Vagina (tissue), 2 donors: ENCODE measurements at regions not wholly inside any gene's neighbourhood (a gene's known extent, or its start where the extent isn't known, plus 50 kb on each side); places are given as distances from the start of the nearest gene placed in this dataset.

ENCODE experiments used
- DNase-seq, 2 donors: peaks; one replicate each; pipeline ENCODE4 v3.0.0-alpha.2; 2017; ENCODE audit errors: extremely low spot score in 2 of 2
- H3K27ac ChIP-seq: fragments of 200-600 bp; sonication (generic); one replicate; pipeline ENCODE4 v1.5.1; 2019
- H3K27me3 ChIP-seq: fragments of 200-600 bp; sonication (generic); one replicate; pipeline ENCODE4 v1.5.1; 2019
- H3K36me3 ChIP-seq, 2 donors: fragments of 200-600 bp; sonication (generic); one replicate each; pipeline ENCODE4 v1.5.1; 2017 to 2019
- H3K4me1 ChIP-seq: fragments of 200-600 bp; sonication (generic); one replicate; pipeline ENCODE4 v1.5.1; 2019
- H3K4me3 ChIP-seq, 2 donors: fragments of 200-600 bp; sonication (generic); 1 replicate in 1 of 2; 2 replicates in 1 of 2; pipeline ENCODE4 v1.5.1; 2016 to 2019
- H3K9me3 ChIP-seq: fragments of 200-600 bp; sonication (generic); one replicate; pipeline ENCODE4 v1.5.1; 2019
- POLR2A ChIP-seq, 2 donors: fragments of 450-650 bp; IDR thresholded peaks; one replicate each; pipeline ENCODE4 v1.6.1; 2017; ENCODE audit warnings: antibody characterized with exemption in 2 of 2, mild to moderate bottlenecking in 2 of 2, moderate library complexity in 2 of 2
- POLR2AphosphoS5 ChIP-seq, 2 donors: sonication (generic); formaldehyde crosslinking; IDR thresholded peaks; one replicate each; pipeline ENCODE4 v1.9.0; 2017; ENCODE audit warnings: antibody characterized with exemption in 2 of 2, mild to moderate bottlenecking in 2 of 2, low read depth in 1 of 2; ENCODE audit not compliant: insufficient read depth in 1 of 2
- intact Hi-C: fragments of 100-400 bp; cut with DNase I; formaldehyde crosslinking; loops from one replicate; pipeline ENCODE4 v1.15.1; 2023
- TF ChIP-seq, protein P1 (sequence below), 3 experiments: fragments of 450-650 bp in 2 of 3; fragments of 200-600 bp in 1 of 3; sonication (generic) in 1 of 3; IDR thresholded peaks; one replicate each; pipeline ENCODE4 v1.5.1; 2017 to 2019; ENCODE audit warnings: antibody characterized with exemption in 3 of 3, mild to moderate bottlenecking in 2 of 3, moderate library complexity in 2 of 3

GRCh38 chr11:41996533-41996932, 537.1 kb upstream of the LRRC4C start:
- no peak overlapping the region for H3K4me3 ChIP-seq
- H3K36me3 ChIP-seq, result no peaks in the 10 kb centered on the region
- H3K4me1 ChIP-seq, result no peaks in the 10 kb centered on the region
- intact Hi-C loops, result no loop called here
- no peak for DNase-seq
- H3K27me3 ChIP-seq, result no peaks in the 10 kb centered on the region
- no peak overlapping the region for H3K27ac ChIP-seq
- H3K9me3 ChIP-seq, result no peaks in the 10 kb centered on the region
- no peak for TF ChIP-seq POLR2AphosphoS5 (IDR thresholded peaks at IDR 0.05; ENCODE audit: insufficient read depth in 1 of 2, low read depth in 1 of 2)
- no peak for TF ChIP-seq POLR2A (IDR thresholded peaks at IDR 0.05)
- TF ChIP-seq, protein P1, sequence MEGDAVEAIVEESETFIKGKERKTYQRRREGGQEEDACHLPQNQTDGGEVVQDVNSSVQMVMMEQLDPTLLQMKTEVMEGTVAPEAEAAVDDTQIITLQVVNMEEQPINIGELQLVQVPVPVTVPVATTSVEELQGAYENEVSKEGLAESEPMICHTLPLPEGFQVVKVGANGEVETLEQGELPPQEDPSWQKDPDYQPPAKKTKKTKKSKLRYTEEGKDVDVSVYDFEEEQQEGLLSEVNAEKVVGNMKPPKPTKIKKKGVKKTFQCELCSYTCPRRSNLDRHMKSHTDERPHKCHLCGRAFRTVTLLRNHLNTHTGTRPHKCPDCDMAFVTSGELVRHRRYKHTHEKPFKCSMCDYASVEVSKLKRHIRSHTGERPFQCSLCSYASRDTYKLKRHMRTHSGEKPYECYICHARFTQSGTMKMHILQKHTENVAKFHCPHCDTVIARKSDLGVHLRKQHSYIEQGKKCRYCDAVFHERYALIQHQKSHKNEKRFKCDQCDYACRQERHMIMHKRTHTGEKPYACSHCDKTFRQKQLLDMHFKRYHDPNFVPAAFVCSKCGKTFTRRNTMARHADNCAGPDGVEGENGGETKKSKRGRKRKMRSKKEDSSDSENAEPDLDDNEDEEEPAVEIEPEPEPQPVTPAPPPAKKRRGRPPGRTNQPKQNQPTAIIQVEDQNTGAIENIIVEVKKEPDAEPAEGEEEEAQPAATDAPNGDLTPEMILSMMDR (IDR thresholded peaks at IDR 0.05), result no peak

DNA sequence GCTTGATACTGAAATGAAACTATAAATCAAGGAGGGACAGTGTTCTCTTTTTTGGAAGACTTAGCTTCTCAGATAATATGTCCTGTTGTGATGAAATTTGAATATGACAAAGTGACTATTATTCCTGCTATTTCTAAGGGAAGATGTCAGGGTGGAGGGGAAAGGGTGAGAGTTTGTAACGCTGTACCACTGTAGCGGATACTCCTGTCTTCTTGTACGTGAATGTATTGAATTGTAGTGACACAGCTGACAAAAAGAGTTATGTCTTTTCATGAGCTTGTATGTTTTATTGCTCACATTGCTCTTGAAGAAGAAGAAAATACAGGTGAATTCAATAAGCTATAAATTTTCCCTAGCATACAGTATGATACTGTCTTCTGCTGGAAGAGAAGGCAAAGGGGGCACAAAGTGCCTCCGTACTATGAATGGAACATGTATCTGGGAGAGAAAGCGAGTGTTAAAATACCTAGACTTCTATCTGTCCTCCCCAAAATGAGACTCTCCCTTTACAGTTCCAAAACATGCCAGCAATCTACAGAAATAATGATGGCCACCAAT, 538.5 kb upstream of the LRRC4C start:
- Histone ChIP-seq H3K4me3 (no peak overlapping the region), H3K9me3 (no peaks in the 10 kb centered on the region), H3K4me1 (no peaks in the 10 kb centered on the region), H3K27me3 (no peaks in the 10 kb centered on the region), H3K36me3 (no peaks in the 10 kb centered on the region), H3K27ac (no peak overlapping the region)
- DNase-seq, result no peak
- intact Hi-C loops, result no loop called here
- TF ChIP-seq, protein P1 (IDR thresholded peaks at IDR 0.05), result no peak
- TF ChIP-seq POLR2A (IDR thresholded peaks at IDR 0.05), result no peak
- no peak for TF ChIP-seq POLR2AphosphoS5 (IDR thresholded peaks at IDR 0.05; ENCODE audit: insufficient read depth in 1 of 2, low read depth in 1 of 2)

- DNase-seq, result no peak
- H3K27ac ChIP-seq, result no peak overlapping the region
- H3K36me3 ChIP-seq, result no peaks in the 10 kb centered on the region
- no peak overlapping the region for H3K4me3 ChIP-seq
- no peaks in the 10 kb centered on the region for H3K27me3 ChIP-seq
- TF ChIP-seq POLR2AphosphoS5 (IDR thresholded peaks at IDR 0.05; ENCODE audit: insufficient read depth in 1 of 2, low read depth in 1 of 2), result no peak
- no peaks in the 10 kb centered on the region for H3K4me1 ChIP-seq
- intact Hi-C loops, result no loop called here
- H3K9me3 ChIP-seq, result no peaks in the 10 kb centered on the region
Observed at GRCh38 chr11:41999066-41999465, 539.6 kb upstream of the LRRC4C start.

DNA sequence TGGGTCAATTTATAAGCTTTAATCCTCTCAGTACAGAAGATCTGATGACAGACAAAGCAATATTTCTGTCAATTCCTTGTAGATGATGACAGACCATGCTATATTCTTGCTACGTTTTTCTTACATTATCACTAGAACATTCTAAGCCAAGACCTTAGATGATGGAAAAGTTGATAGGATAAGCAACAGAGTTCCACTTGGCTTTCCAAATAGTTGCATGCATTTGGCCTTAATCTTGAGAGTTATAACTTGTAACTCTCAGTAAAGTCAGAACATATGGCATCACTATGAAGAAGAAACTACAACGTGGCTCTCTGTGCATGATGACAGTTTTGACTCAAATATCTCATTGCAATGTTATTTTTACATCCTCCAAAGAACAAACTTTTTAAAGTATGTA, 544.3 kb upstream of the LRRC4C start:
- H3K4me1 ChIP-seq, result no peaks in the 10 kb centered on the region
- H3K4me3 ChIP-seq, result no peak overlapping the region
- H3K9me3 ChIP-seq, result no peaks in the 10 kb centered on the region
- intact Hi-C loops, result no loop called here
- no peaks in the 10 kb centered on the region for H3K27me3 ChIP-seq
- TF ChIP-seq POLR2AphosphoS5 (IDR thresholded peaks at IDR 0.05; ENCODE audit: insufficient read depth in 1 of 2, low read depth in 1 of 2) (no peak), POLR2A (IDR thresholded peaks at IDR 0.05) (no peak)
- TF ChIP-seq, protein P1 (IDR thresholded peaks at IDR 0.05), result no peak
- DNase-seq, result no peak
- H3K36me3 ChIP-seq, result no peaks in the 10 kb centered on the region
- no peak overlapping the region for H3K27ac ChIP-seq

DNA sequence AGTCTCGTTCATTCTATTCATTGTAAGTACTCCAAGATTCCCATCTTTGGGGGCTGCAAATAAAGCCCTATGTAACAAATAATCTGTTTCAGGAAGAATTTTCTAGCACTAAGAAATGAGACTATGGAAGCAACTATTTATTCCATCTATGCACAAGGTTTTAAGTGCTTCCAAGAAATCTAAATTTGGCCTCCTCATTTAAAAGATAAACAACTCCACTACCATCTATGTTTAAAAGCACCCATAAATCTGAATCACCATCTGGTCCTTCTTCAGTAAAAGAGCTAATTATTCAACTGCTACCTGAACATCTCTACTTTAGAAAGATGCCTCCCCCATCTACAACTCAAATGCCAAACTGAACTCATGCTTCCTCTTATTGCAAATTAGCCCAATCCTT, 547.3 kb upstream of the LRRC4C start:
- Histone ChIP-seq H3K36me3 (no peaks in the 10 kb centered on the region), H3K27ac (no peak overlapping the region), H3K27me3 (no peaks in the 10 kb centered on the region), H3K4me1 (no peaks in the 10 kb centered on the region), H3K4me3 (no peak overlapping the region), H3K9me3 (no peaks in the 10 kb centered on the region)
- intact Hi-C loops, result no loop called here
- DNase-seq, result no peak
- TF ChIP-seq, protein P1 (IDR thresholded peaks at IDR 0.05), result no peak
- no peak for TF ChIP-seq POLR2AphosphoS5 (IDR thresholded peaks at IDR 0.05; ENCODE audit: insufficient read depth in 1 of 2, low read depth in 1 of 2)
- no peak for TF ChIP-seq POLR2A (IDR thresholded peaks at IDR 0.05)
